Panc1 (cell line): ENCODE measurements at regions not wholly inside any gene's neighbourhood (a gene's known extent, or its start where the extent isn't known, plus 50 kb on each side); places are given as distances from the start of the nearest gene placed in this dataset.

Experiments
- ATAC-seq: fragments of 200-7000 bp; cut with Tn5 transposase; 2 replicates; pipeline ENCODE4 v1.9.1; 2020; ENCODE audit warnings: mild to moderate bottlenecking, moderate library complexity
- BruUV-seq: library from RNA; stranded (reverse); fragments of 400-500 nt; replicated peaks from 2 replicates; lab custom pipeline; 2021; lab: Mats Ljungman, UMichigan
- CTCF ChIA-PET: fragments of 300-600 bp; sonication (Branson Sonifier 250); formaldehyde crosslinking; loops from one replicate; lab custom pipeline; 2022; ENCODE audit warnings: antibody characterized with exemption; lab: Charles Lee
- POLR2A ChIA-PET: fragments of 300-600 bp; sonication (Branson Sonifier 250); formaldehyde crosslinking; loops from one replicate; lab custom pipeline; 2022; ENCODE audit warnings: antibody characterized with exemption; lab: Charles Lee
- DNase-seq: peaks from one replicate; pipeline ENCODE4 v3.0.0-alpha.2; 2010; ENCODE audit warnings: low read depth, low spot score
- H3K27ac ChIP-seq: 2 replicates; pipeline ENCODE4 v1.5.1; 2011; ENCODE audit warnings: mild to moderate bottlenecking, low read length, inconsistent platforms
- H3K27me3 ChIP-seq: fragments of 200-500 bp; sonication (Bioruptor generic); 2 replicates; pipeline ENCODE4 v1.6.0; 2014; ENCODE audit warnings: low read length, inconsistent platforms; ENCODE audit not compliant: control insufficient read depth, insufficient read depth
- H3K36me3 ChIP-seq: fragments of 200-500 bp; sonication (Bioruptor generic); 2 replicates; pipeline ENCODE4 v1.5.1; 2014; ENCODE audit warnings: inconsistent platforms, mild to moderate bottlenecking, low read length, moderate library complexity; ENCODE audit not compliant: control insufficient read depth, insufficient read depth
- H3K4me1 ChIP-seq: 2 replicates; pipeline ENCODE4 v1.5.1; 2011; ENCODE audit warnings: inconsistent platforms, mild to moderate bottlenecking, low read length, moderate library complexity; ENCODE audit not compliant: control insufficient read depth, insufficient read depth
- H3K4me3 ChIP-seq, 2 experiments: 2 replicates each; pipeline ENCODE4 v1.5.1; 2011 to 2012; ENCODE audit warnings: low read depth in 2 of 2, low read length in 2 of 2, mild to moderate bottlenecking in 2 of 2, inconsistent platforms in 1 of 2, moderate library complexity in 1 of 2
- H3K9me3 ChIP-seq: fragments of 200-500 bp; sonication (Bioruptor generic); 2 replicates; pipeline ENCODE4 v1.5.1; 2014; ENCODE audit warnings: low read depth, mild to moderate bottlenecking, inconsistent platforms, low read length, moderate library complexity; ENCODE audit not compliant: control insufficient read depth, insufficient read depth
- CTCF ChIP-seq: fragments of 450-650 bp; IDR thresholded peaks from 2 replicates; pipeline ENCODE4 v1.5.1; 2017; ENCODE audit warnings: mild to moderate bottlenecking
- POLR2AphosphoS5 ChIP-seq: IDR thresholded peaks from 2 replicates; pipeline ENCODE4 v1.6.1; 2012; ENCODE audit warnings: mild to moderate bottlenecking, low read depth, low read length, moderate library complexity
- REST ChIP-seq, 2 experiments: IDR thresholded peaks; 2 replicates each; pipeline ENCODE4 v1.6.1; 2011 to 2012; ENCODE audit warnings: low read depth in 2 of 2, control low read depth in 1 of 2, low read length in 1 of 2, mild to moderate bottlenecking in 1 of 2, moderate library complexity in 1 of 2; ENCODE audit not compliant: insufficient read depth in 1 of 2
- SIN3A ChIP-seq: IDR thresholded peaks from 2 replicates; pipeline ENCODE4 v1.6.1; 2012; ENCODE audit warnings: low read depth, mild to moderate bottlenecking, low read length, moderate library complexity, borderline replicate concordance; ENCODE audit not compliant: insufficient read depth
- TCF7L2 ChIP-seq: IDR thresholded peaks from 2 replicates; pipeline ENCODE4 v1.6.1; 2011; ENCODE audit warnings: mild to moderate bottlenecking, low read depth, low read length, inconsistent platforms
- in situ Hi-C: cut with HindIII; loops from 2 replicates; pipeline ENCODE4 v1.10.0; 2016; ENCODE audit warnings: low sequenced_read_pairs, low pct_unique_long_range_greater_than_20kb
- intact Hi-C: fragments of 100-400 bp; cut with micrococcal nuclease; formaldehyde crosslinking; loops from one replicate; pipeline ENCODE4 v1.10.0; 2022; ENCODE audit not compliant: unreplicated experiment

GRCh38 chr7:80370587-80370986, 141.3 kb downstream of the GNAT3 start:
- intact Hi-C loops (no loop called here), in situ Hi-C loops (no loop called here)
- CTCF ChIA-PET: no interaction called here
- ATAC-seq (no peak), DNase-seq (no peak)
- no peaks in the 10 kb centered on the region for H3K4me1 ChIP-seq
- no peak overlapping the region for H3K4me3 ChIP-seq
- H3K36me3 ChIP-seq: no peaks in the 10 kb centered on the region
- no peaks in the 10 kb centered on the region for H3K9me3 ChIP-seq
- no TSS peak for BruUV-seq
- H3K27me3 ChIP-seq: no peaks in the 10 kb centered on the region
- no peak for TF ChIP-seq REST (IDR thresholded peaks at IDR 0.05; ENCODE audit: insufficient read depth in 1 of 2, low read depth in 2 of 2, low read length in 1 of 2)
- TF ChIP-seq TCF7L2: no peak
- TF ChIP-seq POLR2AphosphoS5: no peak
- TF ChIP-seq CTCF: no peak
- TF ChIP-seq SIN3A: no peak
- POLR2A ChIA-PET: no interaction called here
- H3K27ac ChIP-seq: no peak overlapping the region

GRCh38 chr7:80369321-80369720, 142.5 kb downstream of the GNAT3 start:
- ATAC-seq (no peak), DNase-seq (no peak)
- no peaks in the 10 kb centered on the region for H3K4me1 ChIP-seq
- no peaks in the 10 kb centered on the region for H3K27me3 ChIP-seq
- no peaks in the 10 kb centered on the region for H3K9me3 ChIP-seq
- ChIA-PET CTCF (no interaction called here), POLR2A (no interaction called here)
- no peak for TF ChIP-seq TCF7L2
- TF ChIP-seq POLR2AphosphoS5: no peak
- TF ChIP-seq CTCF: no peak
- no peak for TF ChIP-seq SIN3A
- no peak for TF ChIP-seq REST (IDR thresholded peaks at IDR 0.05; ENCODE audit: insufficient read depth in 1 of 2, low read depth in 2 of 2, low read length in 1 of 2)
- no peak overlapping the region for H3K27ac ChIP-seq
- BruUV-seq: no TSS peak
- H3K4me3 ChIP-seq: no peak overlapping the region
- in situ Hi-C loops: no loop called here
- H3K36me3 ChIP-seq: no peaks in the 10 kb centered on the region
- intact Hi-C loops: no loop called here
